Trophoblast cell (in vitro differentiated cells and primary cell): ENCODE measurements at regions not wholly inside any gene's neighbourhood (a gene's known extent, or its start where the extent isn't known, plus 50 kb on each side); places are given as distances from the start of the nearest gene placed in this dataset.
"Not testable (repeated sequence)": the region's sequence is repeated elsewhere in the genome, so short reads cannot be mapped to it uniquely, and the experiment has no call there.

Source experiments
- DNase-seq, 2 donors: peaks; one replicate each; pipeline ENCODE4 v3.0.0-alpha.2; 2016
- H2AFZ ChIP-seq: 2 replicates; pipeline ENCODE4 v1.6.1; 2013; ENCODE audit warnings: low read length, moderate library complexity, mild to moderate bottlenecking; ENCODE audit not compliant: insufficient read depth, poor library complexity
- H2AK5ac ChIP-seq: 2 replicates; pipeline ENCODE4 v1.6.1; 2013; ENCODE audit warnings: mild to moderate bottlenecking, low read length
- H2BK120ac ChIP-seq: 2 replicates; pipeline ENCODE4 v1.6.1; 2013; ENCODE audit warnings: low read length, mild to moderate bottlenecking, moderate library complexity; ENCODE audit not compliant: insufficient read depth, poor library complexity
- H2BK12ac ChIP-seq: 2 replicates; pipeline ENCODE4 v1.6.1; 2013; ENCODE audit warnings: mild to moderate bottlenecking, low read length, moderate library complexity
- H2BK5ac ChIP-seq: 2 replicates; pipeline ENCODE4 v1.6.1; 2013; ENCODE audit warnings: low read length, low read depth, moderate library complexity, mild to moderate bottlenecking; ENCODE audit not compliant: poor library complexity
- H3K14ac ChIP-seq: 2 replicates; pipeline ENCODE4 v1.6.1; 2013; ENCODE audit warnings: mild to moderate bottlenecking, low read length
- H3K18ac ChIP-seq: 2 replicates; pipeline ENCODE4 v1.6.1; 2013; ENCODE audit warnings: mild to moderate bottlenecking, low read length
- H3K23ac ChIP-seq: 2 replicates; pipeline ENCODE4 v1.6.1; 2013; ENCODE audit warnings: low read length
- H3K27ac ChIP-seq: 2 replicates; pipeline ENCODE4 v1.5.1; 2013; ENCODE audit warnings: low read depth, mild to moderate bottlenecking, inconsistent platforms, low read length, moderate library complexity
- H3K27me3 ChIP-seq: 2 replicates; pipeline ENCODE4 v1.6.1; 2013; ENCODE audit warnings: inconsistent platforms, mild to moderate bottlenecking, low read length, moderate library complexity; ENCODE audit not compliant: insufficient read depth
- H3K36me3 ChIP-seq, 2 experiments: 1 replicate in 1 of 2; 2 replicates in 1 of 2; pipeline ENCODE4 v1.6.1; 2013; ENCODE audit warnings: low read length in 2 of 2, mild to moderate bottlenecking in 2 of 2, moderate library complexity in 1 of 2; ENCODE audit not compliant: insufficient read depth in 2 of 2, control insufficient read depth in 1 of 2
- H3K4ac ChIP-seq: 2 replicates; pipeline ENCODE4 v1.6.1; 2013; ENCODE audit warnings: low read depth, mild to moderate bottlenecking, low read length, moderate library complexity
- H3K4me1 ChIP-seq, 2 experiments: 1 replicate in 1 of 2; 2 replicates in 1 of 2; pipeline ENCODE4 v1.6.1; 2013; ENCODE audit warnings: low read length in 2 of 2, mild to moderate bottlenecking in 2 of 2, moderate library complexity in 1 of 2; ENCODE audit not compliant: insufficient read depth in 2 of 2, control insufficient read depth in 1 of 2
- H3K4me2 ChIP-seq: 2 replicates; pipeline ENCODE4 v1.6.1; 2013; ENCODE audit warnings: inconsistent platforms, mild to moderate bottlenecking, low read length, moderate library complexity
- H3K4me3 ChIP-seq: 2 replicates; pipeline ENCODE4 v1.5.1; 2013; ENCODE audit warnings: mild to moderate bottlenecking, low read depth, low read length, inconsistent platforms
- H3K79me1 ChIP-seq: one replicate; pipeline ENCODE4 v1.6.1; 2013; ENCODE audit warnings: low read length
- H3K79me2 ChIP-seq: 2 replicates; pipeline ENCODE4 v1.6.1; 2013; ENCODE audit warnings: low read length, mild to moderate bottlenecking; ENCODE audit not compliant: control insufficient read depth, insufficient read depth, poor library complexity
- H3K9ac ChIP-seq: 2 replicates; pipeline ENCODE4 v1.6.1; 2013; ENCODE audit warnings: mild to moderate bottlenecking, low read length
- H3K9me3 ChIP-seq: 2 replicates; pipeline ENCODE4 v1.6.1; 2013; ENCODE audit warnings: low read depth, mild to moderate bottlenecking, control low read depth, inconsistent platforms, low read length; ENCODE audit not compliant: insufficient read depth
- H4K12ac ChIP-seq: 2 replicates; pipeline ENCODE4 v1.6.1; 2013; ENCODE audit warnings: low read depth, mild to moderate bottlenecking, low read length, moderate library complexity
- H4K8ac ChIP-seq: 2 replicates; pipeline ENCODE4 v1.6.1; 2013; ENCODE audit warnings: low read depth, mild to moderate bottlenecking, low read length, moderate library complexity
- H4K91ac ChIP-seq: one replicate; pipeline ENCODE4 v1.6.1; 2013; ENCODE audit warnings: low read depth, mild to moderate bottlenecking, low read length, moderate library complexity
- WGBS: extraction: QIAGEN DNeasy Blood & Tissue Kit; methylation state at CpG from one replicate; pipeline ENCODE4 v1.1.7; 2013; ENCODE audit warnings: missing lambda C conversion rate; ENCODE audit not compliant: insufficient read length, insufficient coverage; ENCODE audit errors: extremely low coverage; 5-methylcytosine and 5-hydroxymethylcytosine counted together

GRCh38 chr6:25207453-25208155 is 71.6 kb upstream of the CARMIL1 start:
- H3K9me3 ChIP-seq, H2BK5ac ChIP-seq, H2BK12ac ChIP-seq, H3K4me2 ChIP-seq, H2AFZ ChIP-seq, H4K12ac ChIP-seq, H3K27me3 ChIP-seq, DNase-seq, H3K4me3 ChIP-seq, H3K4me1 ChIP-seq, H3K4ac ChIP-seq, H3K14ac ChIP-seq, H3K79me1 ChIP-seq, H3K27ac ChIP-seq, H4K8ac ChIP-seq, H2BK120ac ChIP-seq, H3K9ac ChIP-seq, H3K79me2 ChIP-seq, H3K36me3 ChIP-seq, H3K18ac ChIP-seq, H3K23ac ChIP-seq: not testable (repeated sequence)
- peak overlapping the region; percentile 24 for H2AK5ac ChIP-seq
- WGBS = no CpG with 5 or more reads among the region's 5 CpGs
- peak overlapping the region; percentile 21 for H4K91ac ChIP-seq

DNA sequence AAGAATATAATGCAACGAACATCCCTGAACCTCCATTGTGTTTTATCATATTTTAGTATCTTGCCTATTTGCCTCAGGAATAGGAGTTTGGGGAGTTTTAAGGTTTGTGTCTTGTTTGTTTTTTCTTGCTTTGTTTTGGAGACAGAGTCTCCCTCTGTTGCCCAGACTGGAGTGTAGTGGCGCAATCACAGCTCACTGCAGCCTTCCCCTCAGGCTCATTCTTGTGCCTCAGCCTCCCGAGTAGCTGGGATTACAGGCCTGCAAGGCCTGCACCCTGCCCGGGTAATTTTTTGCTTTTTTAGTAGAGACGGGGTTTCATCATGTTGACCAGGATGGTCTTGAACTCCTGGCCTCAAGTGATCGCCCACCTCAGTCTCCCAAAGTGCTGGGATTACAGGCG is 63.3 kb upstream of the CARMIL1 start:
- H3K9me3 ChIP-seq = no peaks in the 10 kb centered on the region
- H3K27ac ChIP-seq = peak overlapping the region; percentile 77
- peak overlapping the region; percentile 87 for H2BK5ac ChIP-seq
- no peak overlapping the region for H2AK5ac ChIP-seq
- H3K27me3 ChIP-seq = no peaks in the 10 kb centered on the region
- H3K4me1 ChIP-seq = peaks cover 19 to 23% of the 10 kb centered on the region in 2 experiments
- no peaks in the 10 kb centered on the region for H3K36me3 ChIP-seq
- peaks cover 27% of the 10 kb centered on the region for H3K79me1 ChIP-seq
- H3K14ac ChIP-seq = no peak overlapping the region
- H4K91ac ChIP-seq = peak overlapping the region; percentile 74
- peaks cover 3% of the 10 kb centered on the region for H3K79me2 ChIP-seq
- H2AFZ ChIP-seq = no peak overlapping the region
- no peak overlapping the region for H3K4me3 ChIP-seq
- H2BK120ac ChIP-seq = peak overlapping the region; percentile 92
- H2BK12ac ChIP-seq = peak overlapping the region; percentile 83
- peak; percentile 89 to 95 for DNase-seq
- no CpG with 5 or more reads among the region's 7 CpGs for WGBS
- no peak overlapping the region for H3K4ac ChIP-seq
- H3K9ac ChIP-seq = no peak overlapping the region
- peak overlapping the region; percentile 69 for H4K8ac ChIP-seq
- no peak overlapping the region for H4K12ac ChIP-seq
- H3K23ac ChIP-seq = no peak overlapping the region
- no peak overlapping the region for H3K18ac ChIP-seq
- no peak overlapping the region for H3K4me2 ChIP-seq

- DNase-seq = peak; percentile 26 to 84
- Histone ChIP-seq H3K27me3 (no peaks in the 10 kb centered on the region), H3K4me3 (no peak overlapping the region), H3K23ac (no peak overlapping the region), H4K12ac (no peak overlapping the region), H3K9me3 (no peaks in the 10 kb centered on the region), H2AFZ (no peak overlapping the region), H4K91ac (peak overlapping the region; percentile 98), H3K4me2 (no peak overlapping the region), H3K9ac (no peak overlapping the region), H2BK5ac (peak overlapping the region; percentile 95), H2AK5ac (peak overlapping the region; percentile 51), H3K79me1 (peaks cover 27% of the 10 kb centered on the region), H4K8ac (peak overlapping the region; percentile 13), H3K4me1 (peaks cover 19 to 24% of the 10 kb centered on the region in 2 experiments), H3K18ac (no peak overlapping the region), H3K79me2 (peaks cover 3% of the 10 kb centered on the region), H3K4ac (no peak overlapping the region), H3K27ac (peak overlapping the region; percentile 77), H3K14ac (peak overlapping the region; percentile 32), H2BK120ac (peak overlapping the region; percentile 92), H2BK12ac (peak overlapping the region; percentile 81), H3K36me3 (no peaks in the 10 kb centered on the region)
- WGBS = no CpG with 5 or more reads among the region's 2 CpGs
Measured at GRCh38 chr6:25217302-25217701, 61.9 kb upstream of the CARMIL1 start.

GRCh38 chr6:25217829-25218228 is 61.3 kb upstream of the CARMIL1 start:
- Histone ChIP-seq H3K27me3 (no peaks in the 10 kb centered on the region), H2BK120ac (peak overlapping the region; percentile 92), H2BK5ac (peak overlapping the region; percentile 95), H3K9ac (no peak overlapping the region), H2AFZ (no peak overlapping the region), H3K4me3 (no peak overlapping the region), H4K12ac (no peak overlapping the region), H3K4me1 (peaks cover 22 to 25% of the 10 kb centered on the region in 2 experiments), H3K79me1 (peaks cover 28% of the 10 kb centered on the region), H3K18ac (peak overlapping the region; percentile 72), H3K79me2 (peaks cover 3% of the 10 kb centered on the region), H3K9me3 (no peaks in the 10 kb centered on the region), H3K23ac (no peak overlapping the region), H3K27ac (peak overlapping the region; percentile 77), H4K8ac (peak overlapping the region; percentile 85), H3K14ac (peak overlapping the region; percentile 77), H2AK5ac (peak overlapping the region; percentile 91), H3K36me3 (no peaks in the 10 kb centered on the region), H4K91ac (peak overlapping the region; percentile 98), H3K4me2 (no peak overlapping the region), H2BK12ac (peak overlapping the region; percentile 81), H3K4ac (peak overlapping the region; percentile 61)
- DNase-seq = peak in 1 of 2 donors; percentile 17
- no CpG with 5 or more reads among the region's 3 CpGs for whole genome bisulfite sequencing
